Nephron progenitor cell (in vitro differentiated cells): ENCODE measurements at regions not wholly inside any gene's neighbourhood (a gene's known extent, or its start where the extent isn't known, plus 50 kb on each side); places are given as distances from the start of the nearest gene placed in this dataset.

Experiments
- DNase-seq: peaks from one replicate; pipeline ENCODE4 v3.0.0; 2021
- H3K27ac Mint-ChIP-seq: 2 replicates; pipeline ENCODE4 v1.8.0; 2021; ENCODE audit warnings: mild to moderate bottlenecking, moderate library complexity, mixed read lengths
- H3K27me3 Mint-ChIP-seq: 2 replicates; pipeline ENCODE4 v1.8.0; 2021; ENCODE audit warnings: mild to moderate bottlenecking, low read depth, mixed read lengths; ENCODE audit not compliant: poor library complexity
- H3K36me3 Mint-ChIP-seq: 2 replicates; pipeline ENCODE4 v1.8.0; 2021; ENCODE audit warnings: low read depth, mixed read lengths
- H3K4me1 Mint-ChIP-seq: 2 replicates; pipeline ENCODE4 v1.8.0; 2021; ENCODE audit warnings: mixed read lengths
- H3K4me3 Mint-ChIP-seq: 2 replicates; pipeline ENCODE4 v1.8.0; 2021; ENCODE audit warnings: mild to moderate bottlenecking, moderate library complexity, mixed read lengths
- H3K9me3 Mint-ChIP-seq: 2 replicates; pipeline ENCODE4 v1.8.0; 2021; ENCODE audit warnings: mild to moderate bottlenecking, moderate library complexity, mixed read lengths
- TF ChIP-seq, protein P1 (sequence below): fragments of 200-600 bp; sonication (generic); IDR thresholded peaks from 2 replicates; pipeline ENCODE4 v1.5.0; 2021; ENCODE audit warnings: antibody characterized with exemption

DNA sequence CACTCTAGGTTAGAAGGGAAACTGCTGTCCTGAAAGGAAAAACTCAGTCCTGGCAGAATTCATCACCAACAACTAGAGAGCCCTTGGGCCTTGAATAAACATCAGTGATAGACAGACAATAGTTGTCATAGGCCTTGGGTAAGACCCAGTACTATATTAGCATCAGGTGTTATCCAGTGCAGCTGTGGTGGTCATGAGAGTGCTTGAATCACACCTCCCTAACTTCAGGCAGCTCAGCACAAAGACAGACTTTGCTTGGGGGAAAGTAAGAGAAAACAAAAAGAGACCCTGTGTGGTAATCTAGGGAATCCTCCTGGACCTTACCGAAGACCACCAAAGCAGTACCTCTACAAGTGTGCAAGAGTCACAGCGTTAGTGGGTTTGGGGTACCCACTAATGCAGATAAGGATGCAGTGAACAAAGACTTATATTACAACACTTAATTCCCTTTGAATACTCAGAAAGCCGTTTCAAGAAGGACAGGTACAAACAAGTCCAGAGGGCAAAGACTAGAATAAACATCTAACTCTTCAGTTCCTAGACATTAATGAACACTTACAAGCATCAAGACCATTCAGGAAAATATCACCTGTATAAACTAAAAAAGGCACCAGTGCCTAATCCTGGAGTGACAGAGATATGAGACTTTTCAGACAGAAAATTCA lies 332.3 kb upstream of the EPHA3 start:
- H3K36me3 Mint-ChIP-seq: no peaks in the 10 kb centered on the region
- peaks cover 11% of the 10 kb centered on the region for H3K9me3 Mint-ChIP-seq
- H3K27me3 Mint-ChIP-seq: peaks cover 2% of the 10 kb centered on the region
- H3K27ac Mint-ChIP-seq: no peak overlapping the region
- TF ChIP-seq, protein P1, sequence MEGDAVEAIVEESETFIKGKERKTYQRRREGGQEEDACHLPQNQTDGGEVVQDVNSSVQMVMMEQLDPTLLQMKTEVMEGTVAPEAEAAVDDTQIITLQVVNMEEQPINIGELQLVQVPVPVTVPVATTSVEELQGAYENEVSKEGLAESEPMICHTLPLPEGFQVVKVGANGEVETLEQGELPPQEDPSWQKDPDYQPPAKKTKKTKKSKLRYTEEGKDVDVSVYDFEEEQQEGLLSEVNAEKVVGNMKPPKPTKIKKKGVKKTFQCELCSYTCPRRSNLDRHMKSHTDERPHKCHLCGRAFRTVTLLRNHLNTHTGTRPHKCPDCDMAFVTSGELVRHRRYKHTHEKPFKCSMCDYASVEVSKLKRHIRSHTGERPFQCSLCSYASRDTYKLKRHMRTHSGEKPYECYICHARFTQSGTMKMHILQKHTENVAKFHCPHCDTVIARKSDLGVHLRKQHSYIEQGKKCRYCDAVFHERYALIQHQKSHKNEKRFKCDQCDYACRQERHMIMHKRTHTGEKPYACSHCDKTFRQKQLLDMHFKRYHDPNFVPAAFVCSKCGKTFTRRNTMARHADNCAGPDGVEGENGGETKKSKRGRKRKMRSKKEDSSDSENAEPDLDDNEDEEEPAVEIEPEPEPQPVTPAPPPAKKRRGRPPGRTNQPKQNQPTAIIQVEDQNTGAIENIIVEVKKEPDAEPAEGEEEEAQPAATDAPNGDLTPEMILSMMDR: no peak
- no peak for DNase-seq
- H3K4me1 Mint-ChIP-seq: no peaks in the 10 kb centered on the region
- H3K4me3 Mint-ChIP-seq: no peak overlapping the region

DNA sequence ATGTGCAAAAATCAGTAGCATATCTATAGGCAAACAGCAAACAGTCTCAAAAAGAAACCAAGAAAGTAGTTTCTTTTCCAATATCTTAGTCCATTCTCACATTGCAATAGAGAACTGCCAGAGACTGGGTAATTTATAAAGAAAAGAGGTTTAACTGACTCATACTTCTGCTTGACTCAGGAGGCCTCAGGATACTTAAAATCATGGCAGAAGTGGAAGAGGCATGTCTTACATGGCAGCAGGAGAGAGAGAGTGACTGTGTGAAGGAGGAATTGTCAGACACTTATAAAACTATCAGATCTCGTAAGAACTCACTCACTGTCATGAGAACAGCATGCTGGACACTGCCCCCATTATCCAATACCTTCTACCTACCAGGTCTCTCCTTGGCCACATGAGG lies 327.9 kb upstream of the EPHA3 start:
- H3K27me3 Mint-ChIP-seq: no peaks in the 10 kb centered on the region
- H3K4me1 Mint-ChIP-seq: no peaks in the 10 kb centered on the region
- TF ChIP-seq, protein P1: no peak
- H3K4me3 Mint-ChIP-seq: no peak overlapping the region
- H3K36me3 Mint-ChIP-seq: no peaks in the 10 kb centered on the region
- no peak for DNase-seq
- H3K27ac Mint-ChIP-seq: no peak overlapping the region
- no peaks in the 10 kb centered on the region for H3K9me3 Mint-ChIP-seq

DNA sequence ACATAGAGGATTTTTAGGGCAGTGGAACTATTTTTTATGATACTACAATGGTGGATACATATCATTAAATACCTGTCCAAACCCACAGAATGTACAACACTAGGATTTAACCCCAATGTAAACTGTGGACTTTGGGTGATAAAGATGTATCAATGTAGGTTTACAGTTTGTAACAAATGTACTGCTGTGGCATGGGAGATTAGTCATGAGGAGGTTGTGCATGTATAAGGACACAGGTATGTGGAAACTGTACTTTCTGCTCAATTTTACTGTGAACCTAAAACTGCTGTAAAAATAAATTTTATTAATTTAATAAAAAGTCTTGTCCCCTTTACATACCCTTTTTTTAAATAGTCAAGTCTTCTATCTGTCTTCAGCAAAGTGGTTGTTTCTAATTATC lies 322.5 kb upstream of the EPHA3 start:
- no peaks in the 10 kb centered on the region for H3K36me3 Mint-ChIP-seq
- TF ChIP-seq, protein P1: no peak
- no peaks in the 10 kb centered on the region for H3K4me1 Mint-ChIP-seq
- no peak overlapping the region for H3K4me3 Mint-ChIP-seq
- DNase-seq: no peak
- H3K27ac Mint-ChIP-seq: no peak overlapping the region
- no peaks in the 10 kb centered on the region for H3K27me3 Mint-ChIP-seq
- H3K9me3 Mint-ChIP-seq: peaks cover 5% of the 10 kb centered on the region

DNA sequence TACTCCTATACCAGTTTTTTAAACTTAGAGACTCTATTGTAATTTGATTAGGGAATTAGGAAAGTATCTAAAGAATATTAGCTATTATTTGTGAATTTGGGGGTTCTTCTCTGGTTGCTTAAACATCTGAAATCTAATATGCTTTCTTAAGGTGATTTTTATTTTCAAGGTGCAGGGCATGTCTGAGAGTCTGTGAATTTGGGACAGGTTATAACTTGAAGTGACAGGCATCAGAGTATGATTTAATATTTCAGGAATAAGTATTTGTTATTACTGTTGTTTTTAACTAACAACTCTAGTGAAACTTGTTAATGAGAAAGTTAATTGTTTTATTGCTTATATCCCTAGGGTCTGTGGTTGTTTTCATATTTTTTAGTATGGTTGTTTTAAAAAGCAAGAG lies 321.6 kb upstream of the EPHA3 start:
- TF ChIP-seq, protein P1: no peak
- DNase-seq: no peak
- H3K4me1 Mint-ChIP-seq: no peaks in the 10 kb centered on the region
- peaks cover 6% of the 10 kb centered on the region for H3K9me3 Mint-ChIP-seq
- H3K36me3 Mint-ChIP-seq: no peaks in the 10 kb centered on the region
- H3K27ac Mint-ChIP-seq: no peak overlapping the region
- no peak overlapping the region for H3K4me3 Mint-ChIP-seq
- no peaks in the 10 kb centered on the region for H3K27me3 Mint-ChIP-seq

DNA sequence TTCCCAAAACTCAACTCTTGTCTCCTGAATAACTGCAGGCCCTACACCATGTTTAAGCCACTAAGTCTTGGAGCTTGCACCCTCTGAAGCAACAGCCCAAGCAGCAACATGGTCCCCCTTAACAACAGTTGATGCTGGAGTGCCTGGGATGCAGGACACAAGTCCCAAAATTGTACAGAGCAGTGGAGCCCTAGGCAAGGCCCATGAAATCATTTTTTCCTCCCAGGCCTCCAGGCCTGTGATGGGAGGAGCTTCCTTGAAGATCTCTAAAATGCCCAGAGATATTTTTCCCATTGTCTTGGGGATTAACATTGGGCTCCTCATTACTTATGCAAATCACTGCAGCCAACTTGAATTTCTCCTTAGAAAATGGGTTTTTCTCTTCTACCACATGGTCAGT lies 311.9 kb upstream of the EPHA3 start:
- Mint-ChIP-seq H3K36me3 (peaks cover 8% of the 10 kb centered on the region), H3K4me1 (no peaks in the 10 kb centered on the region), H3K4me3 (no peak overlapping the region), H3K27ac (no peak overlapping the region), H3K9me3 (peaks cover 36% of the 10 kb centered on the region), H3K27me3 (no peaks in the 10 kb centered on the region)
- DNase-seq: no peak
- TF ChIP-seq, protein P1: no peak

DNA sequence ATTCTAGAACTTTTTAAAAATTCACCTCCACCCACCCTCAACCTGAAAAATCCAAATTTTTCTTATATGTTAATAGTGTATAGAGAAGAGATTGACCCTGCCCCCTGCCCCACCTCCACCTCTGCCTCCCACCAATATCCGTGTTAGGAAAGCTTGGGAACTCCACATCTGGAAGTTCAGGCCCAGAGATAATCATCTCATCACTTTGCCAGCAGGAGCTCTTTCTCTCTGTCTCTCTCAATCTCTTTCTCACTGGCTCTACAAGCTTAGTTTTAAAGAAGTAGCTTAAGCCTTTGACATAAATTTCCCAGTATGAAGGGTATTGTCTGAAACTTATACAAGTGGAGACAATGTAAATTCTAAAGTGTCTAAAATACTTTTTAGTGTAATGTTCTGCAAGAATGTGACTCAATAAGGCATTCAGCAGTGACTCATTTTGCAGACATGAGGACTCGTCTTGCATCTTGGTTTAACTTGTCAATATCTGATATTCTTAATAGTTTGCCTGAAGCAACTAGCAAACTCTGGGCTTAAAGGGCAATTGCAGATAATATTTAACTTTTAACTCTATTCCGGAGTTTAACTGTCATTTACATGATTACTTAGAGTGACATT lies 299.8 kb upstream of the EPHA3 start:
- no peak for DNase-seq
- Mint-ChIP-seq H3K4me1 (no peaks in the 10 kb centered on the region), H3K36me3 (no peaks in the 10 kb centered on the region), H3K9me3 (no peaks in the 10 kb centered on the region), H3K27ac (no peak overlapping the region), H3K27me3 (no peaks in the 10 kb centered on the region), H3K4me3 (no peak overlapping the region)
- TF ChIP-seq, protein P1: no peak
